ENCODE measurements at regions not wholly inside any gene's neighbourhood (a gene's known extent, or its start where the extent isn't known, plus 50 kb on each side); places are given as distances from the start of the nearest gene placed in this dataset.

GRCh38 chr2:12624384-12624783 lies 92.4 kb upstream of the TRIB2 start:
- TF ChIP-seq, protein P1, sequence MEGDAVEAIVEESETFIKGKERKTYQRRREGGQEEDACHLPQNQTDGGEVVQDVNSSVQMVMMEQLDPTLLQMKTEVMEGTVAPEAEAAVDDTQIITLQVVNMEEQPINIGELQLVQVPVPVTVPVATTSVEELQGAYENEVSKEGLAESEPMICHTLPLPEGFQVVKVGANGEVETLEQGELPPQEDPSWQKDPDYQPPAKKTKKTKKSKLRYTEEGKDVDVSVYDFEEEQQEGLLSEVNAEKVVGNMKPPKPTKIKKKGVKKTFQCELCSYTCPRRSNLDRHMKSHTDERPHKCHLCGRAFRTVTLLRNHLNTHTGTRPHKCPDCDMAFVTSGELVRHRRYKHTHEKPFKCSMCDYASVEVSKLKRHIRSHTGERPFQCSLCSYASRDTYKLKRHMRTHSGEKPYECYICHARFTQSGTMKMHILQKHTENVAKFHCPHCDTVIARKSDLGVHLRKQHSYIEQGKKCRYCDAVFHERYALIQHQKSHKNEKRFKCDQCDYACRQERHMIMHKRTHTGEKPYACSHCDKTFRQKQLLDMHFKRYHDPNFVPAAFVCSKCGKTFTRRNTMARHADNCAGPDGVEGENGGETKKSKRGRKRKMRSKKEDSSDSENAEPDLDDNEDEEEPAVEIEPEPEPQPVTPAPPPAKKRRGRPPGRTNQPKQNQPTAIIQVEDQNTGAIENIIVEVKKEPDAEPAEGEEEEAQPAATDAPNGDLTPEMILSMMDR (IDR thresholded peaks at IDR 0.05), result no peak
- TF ChIP-seq POLR2A (IDR thresholded peaks at IDR 0.05), result no peak
